T-cell (primary cell): ENCODE measurements at regions not wholly inside any gene's neighbourhood (a gene's known extent, or its start where the extent isn't known, plus 50 kb on each side); places are given as distances from the start of the nearest gene placed in this dataset.

ENCODE experiments used
- ATAC-seq, 4 experiments: fragments of 200-7000 bp in 3 of 4; fragments of 150-1000 bp in 1 of 4; cut with Tn5 transposase; replicated peaks in 1 of 4; 1 replicate in 3 of 4; 2 replicates in 1 of 4; pipeline ENCODE4 v1.10.0; 2021; ENCODE audit warnings: moderate library complexity in 3 of 4, mild to moderate bottlenecking in 2 of 4, moderate number of reproducible peaks in 1 of 4
- CTCF ChIA-PET, 2 donors: fragments of 300-600 bp; sonication (Branson Sonifier 250); formaldehyde crosslinking; loops; one replicate each; lab custom pipeline; 2022; ENCODE audit warnings: antibody characterized with exemption in 2 of 2; lab: Charles Lee
- POLR2A ChIA-PET, 2 donors: fragments of 300-600 bp; sonication (Branson Sonifier 250); formaldehyde crosslinking; loops; one replicate each; lab custom pipeline; 2022; ENCODE audit warnings: antibody characterized with exemption in 2 of 2; lab: Charles Lee
- DNase-seq, 35 experiments: peaks; one replicate each; pipeline versions ENCODE4 v3.0.0 to v3.0.0-alpha.2; 2013 to 2023
- H3K27ac ChIP-seq: one replicate; pipeline ENCODE4 v1.5.1; 2013; ENCODE audit warnings: low read length
- H3K27me3 ChIP-seq, 2 experiments: replicated peaks in 1 of 2; 1 replicate in 1 of 2; 2 replicates in 1 of 2; pipeline versions ENCODE4 v1.6.1 to v1.7.0; 2013; ENCODE audit warnings: low read length in 1 of 2, mixed read lengths in 1 of 2; ENCODE audit not compliant: control insufficient read depth in 2 of 2, insufficient read depth in 2 of 2; ENCODE audit errors: extremely low read depth in 1 of 2
- H3K36me3 ChIP-seq, 2 donors: 1 replicate in 1 of 2; 2 replicates in 1 of 2; pipeline versions ENCODE4 v1.6.1 to v1.7.0; 2013; ENCODE audit warnings: low read length in 1 of 2; ENCODE audit not compliant: control insufficient read depth in 2 of 2, insufficient read depth in 1 of 2; ENCODE audit errors: extremely low read depth in 1 of 2
- H3K4me1 ChIP-seq, 2 experiments: 1 replicate in 1 of 2; 2 replicates in 1 of 2; pipeline versions ENCODE4 v1.6.1 to v1.7.0; 2013; ENCODE audit warnings: low read length in 2 of 2, mixed read lengths in 1 of 2; ENCODE audit not compliant: insufficient read depth in 2 of 2, control insufficient read depth in 1 of 2; ENCODE audit errors: extremely low read depth in 1 of 2
- H3K4me3 ChIP-seq, 2 donors: 1 replicate in 1 of 2; 2 replicates in 1 of 2; pipeline versions ENCODE4 v1.5.1 to v1.7.0; 2013; ENCODE audit warnings: mild to moderate bottlenecking in 2 of 2, low read length in 1 of 2, moderate library complexity in 1 of 2; ENCODE audit not compliant: control insufficient read depth in 1 of 2; ENCODE audit errors: extremely low read depth in 1 of 2
- H3K9me3 ChIP-seq: 2 replicates; pipeline ENCODE4 v1.7.0; 2013
- H3K27ac Mint-ChIP-seq, 2 donors: one replicate each; pipeline ENCODE4 v1.8.0; 2020 to 2021; ENCODE audit warnings: mild to moderate bottlenecking in 2 of 2, mixed read lengths in 2 of 2
- H3K27me3 Mint-ChIP-seq, 2 donors: one replicate each; pipeline ENCODE4 v1.8.0; 2021 to 2022; ENCODE audit warnings: mixed read lengths in 2 of 2
- H3K36me3 Mint-ChIP-seq: one replicate; pipeline ENCODE4 v1.8.0; 2021; ENCODE audit warnings: mixed read lengths
- H3K4me1 Mint-ChIP-seq, 3 donors: one replicate each; pipeline ENCODE4 v1.8.0; 2020 to 2022; ENCODE audit warnings: mixed read lengths in 3 of 3, mild to moderate bottlenecking in 1 of 3
- H3K4me3 Mint-ChIP-seq, 3 donors: one replicate each; pipeline ENCODE4 v1.8.0; 2020 to 2022; ENCODE audit warnings: mild to moderate bottlenecking in 3 of 3, mixed read lengths in 3 of 3, moderate library complexity in 3 of 3
- H3K9me3 Mint-ChIP-seq, 3 donors: one replicate each; pipeline ENCODE4 v1.8.0; 2020 to 2022; ENCODE audit warnings: mixed read lengths in 3 of 3
- WGBS: methylation state at CpG from one replicate; pipeline ENCODE4 v1.1.5; 2013; ENCODE audit warnings: missing lambda C conversion rate; ENCODE audit not compliant: insufficient coverage; 5-methylcytosine and 5-hydroxymethylcytosine counted together

DNA sequence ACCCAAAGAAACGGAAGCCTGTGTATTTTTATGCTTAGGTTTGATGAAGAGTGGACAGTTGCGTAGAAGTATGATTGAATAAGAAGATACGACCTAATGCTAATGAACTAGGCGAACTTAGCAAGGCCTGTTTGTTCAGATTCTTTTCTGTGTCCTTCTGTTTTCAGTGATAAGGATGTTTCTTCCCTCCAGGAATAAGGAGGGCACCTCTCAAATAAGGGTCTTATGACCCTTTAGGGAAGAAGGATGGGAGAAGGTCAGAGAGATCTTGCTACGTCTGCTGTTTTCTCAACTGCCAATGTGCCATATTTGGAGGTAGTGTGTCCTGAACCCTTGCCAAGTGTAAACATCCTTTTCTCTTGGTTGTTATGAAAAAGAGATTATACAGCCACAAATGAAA is 524.8 kb downstream of the UTRN start:
- WGBS: no CpG with 5 or more reads among the region's 5 CpGs
- no peak for ATAC-seq
- CTCF ChIA-PET: no interaction called here

DNA sequence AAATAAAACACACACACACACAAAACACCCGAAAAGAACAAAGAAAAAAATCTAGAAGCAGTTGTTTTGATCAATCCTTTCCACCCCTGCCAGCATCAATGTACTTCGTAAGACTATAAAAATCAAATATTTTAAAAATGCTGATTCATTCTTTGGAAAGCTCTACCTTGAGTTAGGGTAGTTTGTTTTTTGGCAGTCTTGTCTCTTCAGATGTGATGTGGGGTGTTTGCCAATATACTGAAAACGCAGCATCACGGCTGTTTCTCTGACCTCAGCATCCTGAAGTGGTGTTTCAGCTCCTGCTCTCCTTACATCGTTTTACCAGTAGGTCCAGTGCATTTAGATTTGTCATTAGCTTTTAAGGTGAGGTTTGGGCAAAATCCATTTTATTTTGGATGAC is 526.0 kb downstream of the UTRN start:
- 100% methylated on average over 2 of the region's 5 CpGs for WGBS
- DNase-seq: no peak
- ChIA-PET POLR2A (interaction anchor here in 1 of 2 donors (0.6 kb wide), 2 partner anchors 629 to 1743 kb away, joined by 4 to 8 read pairs; no protein-coding TSS in a partner anchor), CTCF (interaction anchor here in 1 of 2 donors (0.7 kb wide), 1 partner anchor 227 kb away, joined by 3 read pairs; no protein-coding TSS in a partner anchor)
- H3K4me1 ChIP-seq: no peaks in the 10 kb centered on the region
- H3K27ac ChIP-seq: no peak overlapping the region
- no peak overlapping the region for H3K4me3 ChIP-seq
- H3K36me3 ChIP-seq: peaks cover 2 to 39% of the 10 kb centered on the region in 2 donors
- peaks cover 73% of the 10 kb centered on the region for H3K36me3 Mint-ChIP-seq
- H3K4me1 Mint-ChIP-seq: peaks cover 0 to 17% (median 0%) of the 10 kb centered on the region in 3 donors
- H3K27me3 ChIP-seq: no peaks in the 10 kb centered on the region
- H3K9me3 ChIP-seq: no peaks in the 10 kb centered on the region
- H3K9me3 Mint-ChIP-seq: no peaks in the 10 kb centered on the region
- H3K27ac Mint-ChIP-seq: no peak overlapping the region
- H3K27me3 Mint-ChIP-seq: no peaks in the 10 kb centered on the region
- H3K4me3 Mint-ChIP-seq: no peak overlapping the region
- no peak for ATAC-seq

More for the DNA sequence above, 524.8 kb downstream of the UTRN start:
- POLR2A ChIA-PET: no interaction called here
- Mint-ChIP-seq H3K9me3 (no peaks in the 10 kb centered on the region), H3K27me3 (no peaks in the 10 kb centered on the region), H3K4me1 (peaks cover 0 to 21% (median 0%) of the 10 kb centered on the region in 3 donors), H3K36me3 (peaks cover 71% of the 10 kb centered on the region), H3K27ac (peak overlapping the region in 1 of 2 donors; percentile 20), H3K4me3 (no peak overlapping the region)
- no peaks in the 10 kb centered on the region for H3K4me1 ChIP-seq
- no peak for DNase-seq
- H3K27me3 ChIP-seq: no peaks in the 10 kb centered on the region
- H3K4me3 ChIP-seq: no peak overlapping the region
- peaks cover 2 to 45% of the 10 kb centered on the region in 2 donors for H3K36me3 ChIP-seq
- H3K9me3 ChIP-seq: no peaks in the 10 kb centered on the region
- no peak overlapping the region for H3K27ac ChIP-seq

DNA sequence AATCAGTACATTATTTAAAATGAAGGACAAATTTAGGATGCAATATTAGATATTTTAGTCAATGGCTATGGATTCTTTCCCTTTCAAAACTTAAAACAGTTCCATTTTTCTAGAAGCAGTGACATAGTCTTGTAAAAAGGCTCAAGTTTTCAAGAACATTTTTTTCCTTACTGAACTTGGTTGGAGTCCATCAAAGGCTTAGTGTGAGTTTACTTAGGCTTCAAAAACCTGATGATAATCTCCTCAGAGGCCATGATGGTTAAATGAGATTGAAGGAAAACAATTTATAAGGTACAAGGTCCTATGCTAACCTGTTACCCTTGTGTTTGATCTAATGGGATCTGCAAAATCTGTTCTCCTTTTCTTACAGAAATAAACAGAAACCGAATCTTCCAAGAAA is 531.8 kb downstream of the UTRN start:
- Histone ChIP-seq H3K4me1 (no peaks in the 10 kb centered on the region), H3K4me3 (no peak overlapping the region), H3K9me3 (no peaks in the 10 kb centered on the region), H3K27me3 (no peaks in the 10 kb centered on the region), H3K27ac (no peak overlapping the region), H3K36me3 (peaks cover 0 to 22% of the 10 kb centered on the region in 2 donors)
- DNase-seq (no peak), ATAC-seq (no peak)
- Mint-ChIP-seq H3K4me1 (peaks cover 0 to 8% (median 0%) of the 10 kb centered on the region in 3 donors), H3K27ac (no peak overlapping the region), H3K36me3 (peaks cover 43% of the 10 kb centered on the region), H3K27me3 (no peaks in the 10 kb centered on the region), H3K9me3 (no peaks in the 10 kb centered on the region), H3K4me3 (no peak overlapping the region)
- ChIA-PET CTCF (no interaction called here), POLR2A (no interaction called here)
- WGBS: no CpG with 5 or more reads among the region's 1 CpG

DNA sequence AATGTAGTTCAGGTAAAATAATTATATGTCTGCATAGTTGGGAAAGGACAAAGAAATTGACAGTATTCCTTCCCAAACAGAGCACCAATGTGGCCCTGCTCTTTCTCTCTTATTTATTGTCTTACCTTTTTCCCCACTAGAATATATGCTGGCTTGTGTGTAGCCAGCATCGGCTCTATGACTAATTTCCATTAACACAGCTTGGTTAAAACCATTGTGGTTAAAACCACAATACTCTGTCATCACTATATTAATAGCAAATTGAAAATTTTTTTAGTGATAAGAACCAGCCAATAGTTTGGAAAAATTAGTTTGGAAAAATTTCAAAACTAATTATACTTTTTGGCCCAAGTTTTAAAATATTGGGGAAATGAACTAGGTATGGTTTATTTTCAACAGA is 535.1 kb downstream of the UTRN start:
- no peak for DNase-seq
- no peaks in the 10 kb centered on the region for H3K27me3 Mint-ChIP-seq

DNA sequence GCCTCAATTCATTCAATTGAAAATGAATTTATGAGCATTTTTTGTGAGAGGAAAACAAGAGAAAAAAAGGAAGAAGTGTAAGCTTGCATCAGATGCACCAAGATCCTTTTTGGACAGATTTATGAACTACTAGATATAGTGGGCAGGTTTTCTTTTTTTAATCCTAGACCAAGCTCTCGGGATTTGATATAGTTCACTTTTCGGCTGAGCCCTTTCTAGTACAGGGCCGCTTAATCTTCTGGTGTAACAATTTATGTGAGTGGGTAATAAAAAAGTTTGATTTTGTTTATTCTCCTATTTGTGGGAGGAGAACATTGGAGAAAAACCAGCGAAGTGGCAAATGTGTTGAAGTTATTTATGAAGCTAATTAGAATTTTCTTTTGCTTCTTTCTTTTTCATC is 538.0 kb downstream of the UTRN start:
- H3K4me3 Mint-ChIP-seq: no peak overlapping the region
- H3K36me3 ChIP-seq: peaks cover 5 to 39% of the 10 kb centered on the region in 2 donors
- H3K4me3 ChIP-seq: no peak overlapping the region
- CTCF ChIA-PET: interaction anchor here in 1 of 2 donors (0.7 kb wide), 1 partner anchor 816 kb away, joined by 3 read pairs; no protein-coding TSS in a partner anchor
- POLR2A ChIA-PET: interaction anchor here in 1 of 2 donors (0.7 kb wide), 1 partner anchor 133 kb away, joined by 4 read pairs; no protein-coding TSS in a partner anchor
- H3K4me1 ChIP-seq: no peaks in the 10 kb centered on the region
- no peaks in the 10 kb centered on the region for H3K9me3 Mint-ChIP-seq
- ATAC-seq: no peak
- H3K4me1 Mint-ChIP-seq: peaks cover 0 to 8% (median 0%) of the 10 kb centered on the region in 3 donors
- H3K27me3 Mint-ChIP-seq: no peaks in the 10 kb centered on the region
- peaks cover 36% of the 10 kb centered on the region for H3K36me3 Mint-ChIP-seq
- no peaks in the 10 kb centered on the region for H3K27me3 ChIP-seq
- H3K27ac ChIP-seq: no peak overlapping the region
- peak overlapping the region in 1 of 2 donors; percentile 52 for H3K27ac Mint-ChIP-seq
- no peak for DNase-seq
- H3K9me3 ChIP-seq: no peaks in the 10 kb centered on the region
- WGBS: no CpG with 5 or more reads among the region's 4 CpGs

More for the DNA sequence above, 535.1 kb downstream of the UTRN start:
- CTCF ChIA-PET: no interaction called here
- Histone ChIP-seq H3K27ac (no peak overlapping the region), H3K9me3 (no peaks in the 10 kb centered on the region), H3K4me3 (no peak overlapping the region), H3K36me3 (peaks cover 0 to 24% of the 10 kb centered on the region in 2 donors), H3K4me1 (no peaks in the 10 kb centered on the region), H3K27me3 (no peaks in the 10 kb centered on the region)
- no peak overlapping the region for H3K27ac Mint-ChIP-seq
- no peak for ATAC-seq
- H3K36me3 Mint-ChIP-seq: peaks cover 27% of the 10 kb centered on the region
- peaks cover 0 to 8% (median 0%) of the 10 kb centered on the region in 3 donors for H3K4me1 Mint-ChIP-seq
- whole genome bisulfite sequencing: no CpG with 5 or more reads among the region's 1 CpG
- no peak overlapping the region for H3K4me3 Mint-ChIP-seq
- H3K9me3 Mint-ChIP-seq: no peaks in the 10 kb centered on the region
- POLR2A ChIA-PET: no interaction called here

DNA sequence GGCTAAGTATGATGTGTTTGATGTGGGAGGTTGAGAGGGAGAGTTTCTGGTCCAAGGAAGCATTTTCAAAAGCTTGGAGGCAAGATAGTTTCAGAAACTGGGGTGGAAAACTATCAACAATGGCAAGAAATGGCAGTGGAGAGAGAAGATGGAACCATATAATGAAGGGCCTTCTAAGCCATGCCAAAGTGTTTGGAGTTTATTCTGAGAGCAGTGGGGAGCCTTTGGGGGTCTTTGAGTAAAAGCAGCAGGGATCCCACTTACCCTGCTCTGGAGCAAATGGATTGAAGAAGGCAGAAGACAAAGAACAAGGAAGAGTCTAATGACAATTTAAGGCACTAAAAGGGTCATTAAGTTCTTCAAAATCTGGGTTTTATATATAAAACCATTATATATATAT is 538.9 kb downstream of the UTRN start:
- POLR2A ChIA-PET: no interaction called here
- Mint-ChIP-seq H3K27ac (peak overlapping the region in 1 of 2 donors; percentile 21), H3K9me3 (no peaks in the 10 kb centered on the region), H3K27me3 (no peaks in the 10 kb centered on the region), H3K36me3 (peaks cover 40% of the 10 kb centered on the region), H3K4me1 (peaks cover 0 to 5% (median 0%) of the 10 kb centered on the region in 3 donors), H3K4me3 (no peak overlapping the region)
- Histone ChIP-seq H3K27ac (no peak overlapping the region), H3K9me3 (no peaks in the 10 kb centered on the region), H3K27me3 (no peaks in the 10 kb centered on the region), H3K36me3 (peaks cover 5 to 40% of the 10 kb centered on the region in 2 donors), H3K4me1 (no peaks in the 10 kb centered on the region), H3K4me3 (no peak overlapping the region)
- DNase-seq: no peak
- ATAC-seq: no peak
- CTCF ChIA-PET: no interaction called here
